ENCODE measurements at regions not wholly inside any gene's neighbourhood (a gene's known extent, or its start where the extent isn't known, plus 50 kb on each side); places are given as distances from the start of the nearest gene placed in this dataset.

DNA sequence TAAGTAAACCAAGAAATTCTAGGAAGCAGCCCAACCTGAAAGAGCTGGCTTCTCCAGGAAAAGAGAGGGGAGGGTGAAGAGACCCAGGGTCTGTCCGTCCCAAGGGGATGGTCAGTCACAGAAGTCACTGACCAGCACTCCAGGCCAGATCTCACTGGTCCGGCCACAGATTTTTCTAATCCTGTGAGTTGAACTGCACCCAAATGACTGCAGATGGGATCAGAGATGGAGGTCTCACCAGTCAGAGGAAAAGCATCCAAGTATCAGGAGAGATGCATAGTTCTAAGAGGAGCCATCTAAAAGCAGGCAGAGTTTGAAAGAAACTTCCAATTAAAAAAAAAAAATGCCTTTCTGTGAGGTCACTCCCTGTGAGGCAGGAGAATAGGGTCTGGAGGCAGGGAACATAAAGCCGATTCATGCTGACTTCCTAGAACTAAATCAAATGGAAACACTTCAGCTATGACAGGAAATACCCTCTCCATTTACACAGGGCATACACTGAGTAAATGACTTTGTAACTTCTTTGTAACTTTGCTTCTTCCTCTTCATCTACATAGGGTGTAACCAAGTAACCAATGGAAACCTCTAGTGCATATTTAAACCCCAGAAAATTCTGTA lies 144.5 kb downstream of the CCDC34 start:
- DNase-seq (no peak), ATAC-seq (ENCODE audit: low read depth) (no peak)
- Histone ChIP-seq H2AFZ (ENCODE audit: insufficient read depth, low read depth, low read length, poor library complexity, severe bottlenecking) (no peak overlapping the region), H3K4me1 (ENCODE audit: control insufficient read depth in 2 of 2, insufficient read depth in 2 of 2, low read length in 2 of 2) (no peaks in the 10 kb centered on the region), H3K4me3 (ENCODE audit: control extremely low read depth in 1 of 5, extremely low read depth in 1 of 5, insufficient read depth in 1 of 5, low read depth in 2 of 5, low read length in 4 of 5) (no peak overlapping the region), H4K20me1 (ENCODE audit: control insufficient read depth, insufficient read depth, low read length, poor library complexity, severe bottlenecking) (no peaks in the 10 kb centered on the region), H3K9me3 (ENCODE audit: control extremely low read depth in 1 of 3, control insufficient read depth in 2 of 3, insufficient read depth in 1 of 3, low read length in 2 of 3) (no peaks in the 10 kb centered on the region), H3K27me3 (replicated peaks in 1 of 4; ENCODE audit: control extremely low read depth in 1 of 4, control insufficient read depth in 3 of 4, insufficient read depth in 4 of 4, low read length in 3 of 4) (no peaks in the 10 kb centered on the region), H3K9ac (ENCODE audit: low read length) (no peak overlapping the region), H3K36me3 (replicated peaks in 1 of 2; ENCODE audit: control extremely low read depth in 1 of 2, control insufficient read depth in 1 of 2, extremely low read depth in 1 of 2, insufficient read depth in 2 of 2, low read length in 1 of 2) (no peaks in the 10 kb centered on the region), H3K79me2 (ENCODE audit: control insufficient read depth, insufficient read depth, low read length) (no peaks in the 10 kb centered on the region), H3K4me2 (replicated peaks; ENCODE audit: low read depth, low read length, poor library complexity, severe bottlenecking) (no peak overlapping the region), H3K27ac (ENCODE audit: low read length in 2 of 2) (no peak overlapping the region)
- WGBS (ENCODE audit: insufficient coverage), result 78% methylated on average over 2 of the region's 3 CpGs
- intact Hi-C loops (cut with micrococcal nuclease), result no loop called here
- H3K27me3 Mint-ChIP-seq, result peaks cover 5% of the 10 kb centered on the region
- H3K4me1 Mint-ChIP-seq, result no peaks in the 10 kb centered on the region
- TF ChIP-seq CTCF (IDR thresholded peaks at IDR 0.05), result no peak
- no peak for TF ChIP-seq EZH2 (IDR thresholded peaks at IDR 0.05; ENCODE audit: borderline replicate concordance, insufficient read depth, low read depth, low read length, poor library complexity, severe bottlenecking)
- ChIA-PET CTCF (no interaction called here), POLR2A (no interaction called here)
- no peak overlapping the region for H3K27ac Mint-ChIP-seq
- no peaks in the 10 kb centered on the region for H3K9me3 Mint-ChIP-seq (ENCODE audit: insufficient read depth)
- no peak overlapping the region for H3K4me3 Mint-ChIP-seq

GRCh38 chr11:27217948-27218420 lies 145.0 kb downstream of the CCDC34 start:
- no CpG with 5 or more reads among the region's 1 CpG for WGBS (ENCODE audit: insufficient coverage)
- H3K9me3 ChIP-seq (ENCODE audit: control extremely low read depth in 1 of 3, control insufficient read depth in 2 of 3, insufficient read depth in 1 of 3, low read length in 2 of 3), result no peaks in the 10 kb centered on the region
- H3K4me1 Mint-ChIP-seq, result no peaks in the 10 kb centered on the region
- no peaks in the 10 kb centered on the region for H3K36me3 ChIP-seq (replicated peaks in 1 of 2; ENCODE audit: control extremely low read depth in 1 of 2, control insufficient read depth in 1 of 2, extremely low read depth in 1 of 2, insufficient read depth in 2 of 2, low read length in 1 of 2)
- no peak overlapping the region for H3K27ac Mint-ChIP-seq
- ChIA-PET POLR2A (no interaction called here), CTCF (no interaction called here)
- H3K9ac ChIP-seq (ENCODE audit: low read length), result no peak overlapping the region
- no peak overlapping the region for H3K4me3 Mint-ChIP-seq
- DNase-seq, result no peak
- peaks cover 8% of the 10 kb centered on the region for H3K27me3 Mint-ChIP-seq
- no peaks in the 10 kb centered on the region for H3K27me3 ChIP-seq (replicated peaks in 1 of 4; ENCODE audit: control extremely low read depth in 1 of 4, control insufficient read depth in 3 of 4, insufficient read depth in 4 of 4, low read length in 3 of 4)
- H3K79me2 ChIP-seq (ENCODE audit: control insufficient read depth, insufficient read depth, low read length), result no peaks in the 10 kb centered on the region
- H3K27ac ChIP-seq (ENCODE audit: low read length in 2 of 2), result no peak overlapping the region
- no peaks in the 10 kb centered on the region for H3K4me1 ChIP-seq (ENCODE audit: control insufficient read depth in 2 of 2, insufficient read depth in 2 of 2, low read length in 2 of 2)
- no peak overlapping the region for H3K4me3 ChIP-seq (ENCODE audit: control extremely low read depth in 1 of 5, extremely low read depth in 1 of 5, insufficient read depth in 1 of 5, low read depth in 2 of 5, low read length in 4 of 5)
- ATAC-seq (ENCODE audit: low read depth), result no peak
- H3K9me3 Mint-ChIP-seq (ENCODE audit: insufficient read depth), result no peaks in the 10 kb centered on the region
- TF ChIP-seq CTCF (IDR thresholded peaks at IDR 0.05), result no peak
- no peak for TF ChIP-seq EZH2 (IDR thresholded peaks at IDR 0.05; ENCODE audit: borderline replicate concordance, insufficient read depth, low read depth, low read length, poor library complexity, severe bottlenecking)
- no peak overlapping the region for H2AFZ ChIP-seq (ENCODE audit: insufficient read depth, low read depth, low read length, poor library complexity, severe bottlenecking)
- H4K20me1 ChIP-seq (ENCODE audit: control insufficient read depth, insufficient read depth, low read length, poor library complexity, severe bottlenecking), result no peaks in the 10 kb centered on the region
- no peak overlapping the region for H3K4me2 ChIP-seq (replicated peaks; ENCODE audit: low read depth, low read length, poor library complexity, severe bottlenecking)
- intact Hi-C loops (cut with micrococcal nuclease), result no loop called here

Measured in B cell (primary cell).